ENCODE measurements at regions not wholly inside any gene's neighbourhood (a gene's known extent, or its start where the extent isn't known, plus 50 kb on each side); places are given as distances from the start of the nearest gene placed in this dataset.

GRCh38 chr18:55868909-55869308 is 280.9 kb upstream of the TCF4 start:
- TF ChIP-seq CTCF (IDR thresholded peaks at IDR 0.05) (no peak), POLR2A (IDR thresholded peaks at IDR 0.05) (no peak)
